CD4-positive, alpha-beta T cell treated with Interleukin-6 for 4 hours (primary cell): ENCODE measurements at regions not wholly inside any gene's neighbourhood (a gene's known extent, or its start where the extent isn't known, plus 50 kb on each side); places are given as distances from the start of the nearest gene placed in this dataset.
"Not testable (repeated sequence)": the region's sequence is repeated elsewhere in the genome, so short reads cannot be mapped to it uniquely, and the experiment has no call there.

Experiments used
- DNase-seq: peaks from one replicate; pipeline ENCODE4 v3.0.0-alpha.2; 2020; ENCODE audit warnings: mixed read lengths

- DNase-seq, result no peak
Observed at GRCh38 chr5:50343715-50344114, 97.4 kb downstream of the EMB start.

DNA sequence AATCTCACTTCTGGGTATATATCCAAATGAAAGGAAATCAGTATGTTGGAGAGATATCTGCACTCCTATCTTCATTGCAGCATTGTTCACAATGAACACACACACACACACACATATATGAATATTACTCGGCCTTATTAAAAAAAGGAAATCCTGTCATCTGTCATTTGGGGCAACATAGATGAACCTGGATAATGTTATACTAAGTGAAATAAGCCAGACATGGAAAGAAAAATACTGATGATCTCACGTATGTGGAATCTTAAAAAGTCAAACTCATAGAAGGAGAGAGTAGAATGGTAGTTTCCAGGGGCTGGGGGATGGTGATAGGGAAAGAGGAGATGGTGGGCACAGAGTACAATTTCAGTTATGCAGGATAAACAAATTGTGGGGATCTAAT lies 100.3 kb downstream of the EMB start:
- DNase-seq, result no peak

DNA sequence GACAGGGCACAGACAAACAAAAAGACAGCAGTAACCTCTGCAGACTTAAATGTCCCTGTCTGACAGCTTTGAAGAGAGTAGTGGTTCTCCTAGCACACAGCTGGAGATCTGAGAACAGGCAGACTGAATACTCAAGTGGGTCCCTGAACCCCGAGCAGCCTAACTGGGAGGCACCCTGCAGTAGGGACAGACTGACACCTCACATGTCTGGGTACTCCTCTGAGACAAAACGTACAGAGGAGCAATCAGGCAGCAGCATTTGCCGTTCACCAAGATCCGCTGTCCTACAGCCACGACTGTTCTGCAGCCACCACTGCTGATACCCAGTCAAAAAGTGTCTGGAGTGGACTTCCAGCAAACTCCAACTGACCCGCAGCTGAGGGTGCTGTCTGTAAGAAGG lies 110.5 kb downstream of the EMB start:
- DNase-seq, result not testable (repeated sequence)

DNA sequence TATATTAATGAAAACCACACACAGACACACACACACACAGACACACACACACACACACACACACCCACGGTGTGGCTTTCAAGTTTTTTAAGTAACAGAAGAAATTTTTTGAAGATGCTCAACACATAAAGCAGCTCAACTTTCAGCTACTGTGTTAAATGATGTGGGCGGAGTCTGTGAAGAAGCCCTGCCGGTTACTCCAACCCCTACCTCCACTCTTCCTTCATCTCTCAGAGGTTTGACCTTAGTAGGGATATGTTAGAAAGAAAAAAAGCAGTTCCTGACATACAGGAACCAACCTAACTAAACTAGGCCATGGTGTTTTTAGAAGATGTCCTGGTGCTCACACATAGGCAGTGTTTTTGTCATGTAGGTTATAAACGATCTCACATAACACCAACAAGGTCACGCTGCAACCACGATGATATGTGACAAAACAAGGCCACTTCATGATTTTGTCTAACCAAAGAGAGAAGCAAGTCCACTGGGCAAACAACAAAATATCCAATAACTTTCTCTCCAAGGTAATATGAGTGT lies 112.8 kb downstream of the EMB start:
- DNase-seq, result no peak

DNA sequence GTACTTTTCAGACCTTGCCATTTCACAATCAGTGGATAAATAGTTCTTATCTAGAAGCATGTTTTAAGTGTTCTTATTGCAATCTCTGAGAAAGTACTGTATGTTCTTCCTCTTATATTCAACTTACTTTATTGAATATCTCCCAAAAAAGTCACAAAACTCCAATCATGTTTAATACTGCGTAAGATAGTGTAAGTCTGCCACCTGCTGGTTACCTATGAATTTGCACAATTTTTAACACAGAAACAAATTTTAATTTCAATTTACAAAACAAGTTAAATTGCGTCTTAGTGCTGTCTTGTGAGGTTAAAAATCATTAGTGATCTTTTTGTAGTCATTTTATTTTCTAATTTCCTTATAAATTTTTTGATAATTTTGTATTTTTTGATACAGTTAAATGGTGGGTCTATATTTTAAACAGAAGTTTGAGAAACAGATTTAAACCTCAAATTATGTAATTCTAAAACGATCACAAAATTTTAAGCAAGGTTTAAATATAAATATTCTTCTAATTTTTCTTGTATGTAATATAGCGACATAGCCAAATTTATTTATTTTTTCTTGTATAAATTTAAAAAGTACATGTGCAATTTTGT lies 115.8 kb downstream of the EMB start:
- peak; percentile 8 for DNase-seq

GRCh38 chr5:50320131-50320749 lies 120.8 kb downstream of the EMB start:
- DNase-seq, result no peak

DNA sequence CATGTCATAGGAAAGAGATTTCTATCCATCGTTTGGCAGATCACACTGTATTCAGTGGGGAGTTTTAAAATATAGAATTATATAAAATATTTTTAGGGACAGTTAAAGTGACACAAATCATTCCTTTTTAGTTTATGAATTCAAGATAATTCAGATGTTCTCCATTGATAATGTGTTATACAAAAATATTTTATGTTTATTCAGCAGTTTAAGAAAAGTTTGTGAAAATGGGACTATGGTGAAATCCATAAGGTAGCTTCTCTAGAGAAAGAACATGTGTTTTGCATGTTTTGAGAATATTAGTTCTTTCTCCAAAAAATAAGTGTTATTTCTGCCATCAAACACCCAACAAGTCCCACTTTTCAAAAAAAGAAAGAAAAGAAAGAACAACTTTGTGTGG lies 122.9 kb downstream of the EMB start:
- no peak for DNase-seq

DNA sequence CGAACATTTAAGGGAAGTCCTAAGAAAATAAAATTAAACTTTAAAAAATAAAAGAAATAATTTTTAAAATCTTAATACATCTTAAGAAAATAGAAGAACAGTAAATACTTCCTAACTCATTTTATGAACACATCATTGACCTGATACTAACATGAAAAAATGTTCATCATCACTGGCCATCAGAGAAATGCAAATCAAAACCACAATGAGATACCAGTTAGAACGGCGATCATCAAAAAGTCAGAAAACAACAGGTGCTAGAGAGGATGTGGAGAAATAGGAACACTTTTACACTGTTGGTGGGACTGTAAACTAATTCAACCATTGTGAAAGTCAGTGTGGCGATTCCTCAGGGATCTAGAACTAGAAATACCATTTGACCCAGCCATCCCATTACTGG lies 134.6 kb downstream of the EMB start:
- DNase-seq, result not testable (repeated sequence)

GRCh38 chr5:50302815-50303490 lies 138.1 kb downstream of the EMB start:
- no peak for DNase-seq

DNA sequence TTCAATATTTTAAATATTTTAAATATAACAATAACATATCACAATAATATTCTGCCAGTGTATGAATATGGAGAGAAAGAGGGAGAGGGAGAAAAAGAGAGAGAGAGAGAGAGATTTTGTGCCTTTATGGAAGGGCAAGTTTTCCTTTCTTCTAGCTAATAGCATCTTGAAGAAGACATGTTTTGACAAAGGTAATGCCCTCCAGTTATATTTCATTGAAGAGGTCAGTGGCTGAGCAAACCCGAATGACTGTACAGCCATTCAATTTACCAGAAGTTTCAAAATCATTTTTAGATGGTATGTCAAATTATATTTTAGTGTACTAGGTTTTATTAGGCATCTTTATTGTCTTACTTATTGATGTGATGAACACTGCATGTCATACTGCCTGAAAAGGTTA lies 139.3 kb downstream of the EMB start:
- DNase-seq, result no peak

- DNase-seq, result no peak
Observed at GRCh38 chr5:50300878-50301277, 140.2 kb downstream of the EMB start.

GRCh38 chr5:50299896-50300295 lies 141.2 kb downstream of the EMB start:
- DNase-seq, result no peak

GRCh38 chr5:50292735-50293394 lies 148.2 kb downstream of the EMB start:
- DNase-seq, result no peak

GRCh38 chr5:50280461-50280860 lies 160.6 kb downstream of the EMB start:
- not testable (repeated sequence) for DNase-seq
